Naive thymus-derived CD8-positive, alpha-beta T cell (primary cell): ENCODE measurements at regions not wholly inside any gene's neighbourhood (a gene's known extent, or its start where the extent isn't known, plus 50 kb on each side); places are given as distances from the start of the nearest gene placed in this dataset.

Experiments
- ATAC-seq, 2 donors: fragments of 150-1000 bp; cut with Tn5 transposase in 1 of 2; sonication (Bioruptor Pico), chemical (Tn5 transposase) in 1 of 2; 1 replicate in 1 of 2; 2 replicates in 1 of 2; pipeline ENCODE4 v1.10.0; 2021; ENCODE audit warnings: mild to moderate bottlenecking in 2 of 2, moderate library complexity in 2 of 2
- POLR2A ChIA-PET: fragments of 350-600 bp; sonication (Branson Sonifier 250); formaldehyde crosslinking; loops from one replicate; lab custom pipeline; 2021; ENCODE audit warnings: antibody characterized with exemption; lab: Charles Lee
- DNase-seq, 10 donors: peaks; one replicate each; pipeline versions ENCODE4 v3.0.0 to v3.0.0-alpha.2; 2020 to 2022
- H3K27ac Mint-ChIP-seq, 10 donors: one replicate each; pipeline ENCODE4 v1.8.0; 2020 to 2022; ENCODE audit warnings: mild to moderate bottlenecking in 10 of 10, mixed read lengths in 10 of 10, moderate library complexity in 4 of 10, inconsistent platforms in 1 of 10
- H3K27me3 Mint-ChIP-seq, 5 donors: one replicate each; pipeline ENCODE4 v1.8.0; 2021 to 2022; ENCODE audit warnings: mixed read lengths in 5 of 5
- H3K36me3 Mint-ChIP-seq, 3 donors: one replicate each; pipeline ENCODE4 v1.8.0; 2020 to 2022; ENCODE audit warnings: mixed read lengths in 3 of 3, mild to moderate bottlenecking in 2 of 3, inconsistent platforms in 1 of 3
- H3K4me1 Mint-ChIP-seq, 4 donors: one replicate each; pipeline ENCODE4 v1.8.0; 2021 to 2022; ENCODE audit warnings: mixed read lengths in 4 of 4
- H3K4me3 Mint-ChIP-seq, 10 donors: one replicate each; pipeline ENCODE4 v1.8.0; 2020 to 2022; ENCODE audit warnings: mild to moderate bottlenecking in 10 of 10, mixed read lengths in 10 of 10, moderate library complexity in 6 of 10, inconsistent platforms in 1 of 10
- H3K9me3 Mint-ChIP-seq, 9 donors: one replicate each; pipeline ENCODE4 v1.8.0; 2020 to 2022; ENCODE audit warnings: mixed read lengths in 9 of 9, mild to moderate bottlenecking in 3 of 9, inconsistent platforms in 1 of 9, moderate library complexity in 1 of 9

- ATAC-seq: no peak
- Mint-ChIP-seq H3K4me1 (no peaks in the 10 kb centered on the region), H3K4me3 (no peak overlapping the region), H3K9me3 (peaks cover 0 to 7% (median 2%) of the 10 kb centered on the region in 9 donors), H3K27me3 (peaks cover 0 to 9% (median 0%) of the 10 kb centered on the region in 5 donors), H3K36me3 (peaks cover 0 to 2% (median 0%) of the 10 kb centered on the region in 3 donors), H3K27ac (no peak overlapping the region)
- POLR2A ChIA-PET: no interaction called here
- no peak for DNase-seq
Measured at GRCh38 chr14:53517270-53517960, 364.3 kb upstream of the DDHD1 start.

GRCh38 chr14:53516261-53516774, 363.2 kb upstream of the DDHD1 start:
- H3K27me3 Mint-ChIP-seq: peaks cover 0 to 11% (median 0%) of the 10 kb centered on the region in 5 donors
- peaks cover 0 to 2% (median 0%) of the 10 kb centered on the region in 3 donors for H3K36me3 Mint-ChIP-seq
- peaks cover 0 to 3% (median 0%) of the 10 kb centered on the region in 9 donors for H3K9me3 Mint-ChIP-seq
- POLR2A ChIA-PET: no interaction called here
- no peaks in the 10 kb centered on the region for H3K4me1 Mint-ChIP-seq
- no peak overlapping the region for H3K4me3 Mint-ChIP-seq
- H3K27ac Mint-ChIP-seq: no peak overlapping the region
- DNase-seq (no peak), ATAC-seq (no peak)

GRCh38 chr14:53515276-53515675, 362.2 kb upstream of the DDHD1 start:
- POLR2A ChIA-PET: no interaction called here
- no peak for DNase-seq
- Mint-ChIP-seq H3K27ac (no peak overlapping the region), H3K36me3 (peaks cover 0 to 2% (median 0%) of the 10 kb centered on the region in 3 donors), H3K4me1 (no peaks in the 10 kb centered on the region), H3K27me3 (peaks cover 0 to 8% (median 0%) of the 10 kb centered on the region in 5 donors), H3K4me3 (no peak overlapping the region), H3K9me3 (peaks cover 0 to 5% (median 0%) of the 10 kb centered on the region in 9 donors)
- ATAC-seq: no peak

GRCh38 chr14:53514197-53514596, 361.1 kb upstream of the DDHD1 start:
- no peak overlapping the region for H3K4me3 Mint-ChIP-seq
- no peaks in the 10 kb centered on the region for H3K4me1 Mint-ChIP-seq
- peaks cover 0 to 5% (median 0%) of the 10 kb centered on the region in 9 donors for H3K9me3 Mint-ChIP-seq
- H3K27ac Mint-ChIP-seq: no peak overlapping the region
- DNase-seq (no peak), ATAC-seq (no peak)
- peaks cover 0 to 2% (median 0%) of the 10 kb centered on the region in 3 donors for H3K36me3 Mint-ChIP-seq
- peaks cover 0 to 8% (median 0%) of the 10 kb centered on the region in 5 donors for H3K27me3 Mint-ChIP-seq
- POLR2A ChIA-PET: no interaction called here

GRCh38 chr14:53510281-53510912, 357.3 kb upstream of the DDHD1 start:
- Mint-ChIP-seq H3K36me3 (peaks cover 0 to 6% (median 2%) of the 10 kb centered on the region in 3 donors), H3K9me3 (peaks cover 2 to 24% (median 10%) of the 10 kb centered on the region in 9 donors), H3K4me3 (no peak overlapping the region), H3K27me3 (peaks cover 0 to 14% (median 0%) of the 10 kb centered on the region in 5 donors), H3K27ac (no peak overlapping the region), H3K4me1 (peaks cover 0 to 2% (median 0%) of the 10 kb centered on the region in 4 donors)
- no peak for ATAC-seq
- POLR2A ChIA-PET: no interaction called here
- DNase-seq: no peak

GRCh38 chr14:53509276-53510244, 356.4 kb upstream of the DDHD1 start:
- Mint-ChIP-seq H3K27ac (no peak overlapping the region), H3K9me3 (peaks cover 2 to 30% (median 17%) of the 10 kb centered on the region in 9 donors), H3K4me1 (peaks cover 0 to 2% (median 0%) of the 10 kb centered on the region in 4 donors), H3K4me3 (no peak overlapping the region), H3K27me3 (peaks cover 0 to 14% (median 0%) of the 10 kb centered on the region in 5 donors), H3K36me3 (peaks cover 0 to 14% (median 2%) of the 10 kb centered on the region in 3 donors)
- no peak for DNase-seq
- POLR2A ChIA-PET: no interaction called here
- ATAC-seq: no peak

GRCh38 chr14:53501361-53502211, 348.5 kb upstream of the DDHD1 start:
- Mint-ChIP-seq H3K27ac (no peak overlapping the region), H3K36me3 (peaks cover 0 to 19% (median 3%) of the 10 kb centered on the region in 3 donors), H3K27me3 (peaks cover 0 to 11% (median 2%) of the 10 kb centered on the region in 5 donors), H3K9me3 (peaks cover 10 to 59% (median 39%) of the 10 kb centered on the region in 9 donors), H3K4me3 (no peak overlapping the region), H3K4me1 (peaks cover 0 to 2% (median 0%) of the 10 kb centered on the region in 4 donors)
- no peak for DNase-seq
- POLR2A ChIA-PET: no interaction called here
- no peak for ATAC-seq

GRCh38 chr14:53500191-53500590, 347.1 kb upstream of the DDHD1 start:
- peaks cover 8 to 49% (median 35%) of the 10 kb centered on the region in 9 donors for H3K9me3 Mint-ChIP-seq
- peaks cover 0 to 19% (median 3%) of the 10 kb centered on the region in 3 donors for H3K36me3 Mint-ChIP-seq
- no peak overlapping the region for H3K27ac Mint-ChIP-seq
- ATAC-seq (no peak), DNase-seq (no peak)
- no peak overlapping the region for H3K4me3 Mint-ChIP-seq
- H3K4me1 Mint-ChIP-seq: no peaks in the 10 kb centered on the region
- POLR2A ChIA-PET: no interaction called here
- H3K27me3 Mint-ChIP-seq: peaks cover 0 to 12% (median 2%) of the 10 kb centered on the region in 5 donors

- Mint-ChIP-seq H3K36me3 (peaks cover 0 to 9% (median 0%) of the 10 kb centered on the region in 3 donors), H3K4me3 (no peak overlapping the region), H3K27me3 (peaks cover 2 to 12% (median 3%) of the 10 kb centered on the region in 5 donors), H3K27ac (no peak overlapping the region), H3K4me1 (no peaks in the 10 kb centered on the region), H3K9me3 (peaks cover 0 to 14% (median 7%) of the 10 kb centered on the region in 9 donors)
- POLR2A ChIA-PET: no interaction called here
- DNase-seq (no peak), ATAC-seq (no peak)
Measured at GRCh38 chr14:53496668-53497067, 343.5 kb upstream of the DDHD1 start.

- POLR2A ChIA-PET: no interaction called here
- DNase-seq: no peak
- Mint-ChIP-seq H3K9me3 (peaks cover 0 to 13% (median 5%) of the 10 kb centered on the region in 9 donors), H3K27me3 (peaks cover 2 to 12% (median 3%) of the 10 kb centered on the region in 5 donors), H3K4me3 (no peak overlapping the region), H3K27ac (no peak overlapping the region), H3K36me3 (peaks cover 0 to 9% (median 0%) of the 10 kb centered on the region in 3 donors), H3K4me1 (no peaks in the 10 kb centered on the region)
- no peak for ATAC-seq
Measured at GRCh38 chr14:53495846-53496343, 342.8 kb upstream of the DDHD1 start.

GRCh38 chr14:53494587-53494986, 341.5 kb upstream of the DDHD1 start:
- peaks cover 0 to 9% (median 0%) of the 10 kb centered on the region in 3 donors for H3K36me3 Mint-ChIP-seq
- no peak overlapping the region for H3K4me3 Mint-ChIP-seq
- POLR2A ChIA-PET: no interaction called here
- DNase-seq (no peak), ATAC-seq (no peak)
- peaks cover 2 to 12% (median 3%) of the 10 kb centered on the region in 5 donors for H3K27me3 Mint-ChIP-seq
- peaks cover 0 to 13% (median 5%) of the 10 kb centered on the region in 9 donors for H3K9me3 Mint-ChIP-seq
- no peaks in the 10 kb centered on the region for H3K4me1 Mint-ChIP-seq
- no peak overlapping the region for H3K27ac Mint-ChIP-seq
